Caco-2 (cell line): ENCODE measurements at regions not wholly inside any gene's neighbourhood (a gene's known extent, or its start where the extent isn't known, plus 50 kb on each side); places are given as distances from the start of the nearest gene placed in this dataset.
"Not testable (repeated sequence)": the region's sequence is repeated elsewhere in the genome, so short reads cannot be mapped to it uniquely, and the experiment has no call there.

Experiments
- BruUV-seq: library from RNA; stranded (reverse); fragments of 400-500 nt; replicated peaks from 2 replicates; lab custom pipeline; 2021; lab: Mats Ljungman, UMichigan
- CTCF ChIA-PET: fragments of 300-600 bp; sonication (Branson Sonifier 250); formaldehyde crosslinking; loops from one replicate; lab custom pipeline; 2022; ENCODE audit warnings: antibody characterized with exemption; lab: Charles Lee
- POLR2A ChIA-PET: fragments of 300-600 bp; sonication (Branson Sonifier 250); formaldehyde crosslinking; loops from one replicate; lab custom pipeline; 2022; ENCODE audit warnings: antibody characterized with exemption; lab: Charles Lee
- DNase-seq, 2 experiments: peaks; one replicate each; pipeline versions ENCODE4 v3.0.0 to v3.0.0-alpha.2; 2020 to 2022
- H3K27me3 ChIP-seq: replicated peaks from 2 replicates; pipeline ENCODE4 v1.6.0; 2011; ENCODE audit warnings: low read length; ENCODE audit not compliant: control insufficient read depth, insufficient read depth
- H3K36me3 ChIP-seq: 2 replicates; pipeline ENCODE4 v1.5.1; 2011; ENCODE audit warnings: low read length; ENCODE audit not compliant: control insufficient read depth, insufficient read depth
- H3K4me1 ChIP-seq: fragments of 250-450 bp; sonication (Bioruptor Pico); 2 replicates; pipeline ENCODE4 v1.5.1; 2020; ENCODE audit warnings: mild to moderate bottlenecking
- H3K4me3 ChIP-seq: 2 replicates; pipeline ENCODE4 v1.5.1; 2011; ENCODE audit warnings: low read depth, mild to moderate bottlenecking, control low read depth, low read length
- H3K9me3 ChIP-seq: fragments of 250-450 bp; sonication (Bioruptor Pico); 2 replicates; pipeline ENCODE4 v1.5.1; 2020; ENCODE audit warnings: mild to moderate bottlenecking, moderate library complexity
- H3K27ac Mint-ChIP-seq: one replicate; pipeline ENCODE4 v1.8.0; 2022; ENCODE audit warnings: mixed read lengths; ENCODE audit not compliant: unreplicated experiment
- H3K27me3 Mint-ChIP-seq: one replicate; pipeline ENCODE4 v1.8.0; 2022; ENCODE audit warnings: mixed read lengths; ENCODE audit not compliant: insufficient read depth, unreplicated experiment
- H3K36me3 Mint-ChIP-seq: one replicate; pipeline ENCODE4 v1.8.0; 2022; ENCODE audit warnings: mild to moderate bottlenecking, mixed read lengths; ENCODE audit not compliant: insufficient read depth, unreplicated experiment
- H3K4me1 Mint-ChIP-seq: one replicate; pipeline ENCODE4 v1.8.0; 2022; ENCODE audit warnings: low read depth, mixed read lengths; ENCODE audit not compliant: unreplicated experiment
- H3K4me3 Mint-ChIP-seq: one replicate; pipeline ENCODE4 v1.8.0; 2022; ENCODE audit warnings: mild to moderate bottlenecking, moderate library complexity, mixed read lengths; ENCODE audit not compliant: unreplicated experiment
- H3K9me3 Mint-ChIP-seq: one replicate; pipeline ENCODE4 v1.8.0; 2022; ENCODE audit warnings: mixed read lengths; ENCODE audit not compliant: unreplicated experiment
- CTCF ChIP-seq, 2 experiments: fragments of 200-600 bp in 1 of 2; IDR thresholded peaks; 1 replicate in 1 of 2; 2 replicates in 1 of 2; pipeline versions ENCODE4 v1.5.1 to v1.8.0; 2011 to 2022; ENCODE audit warnings: antibody characterized with exemption in 1 of 2, control low read depth in 1 of 2, inconsistent platforms in 1 of 2, low read depth in 1 of 2, low read length in 1 of 2, mild to moderate bottlenecking in 1 of 2, moderate library complexity in 1 of 2; ENCODE audit not compliant: insufficient read depth in 1 of 2, severe bottlenecking in 1 of 2, unreplicated experiment in 1 of 2
- intact Hi-C: fragments of 100-400 bp; cut with micrococcal nuclease; formaldehyde crosslinking; loops from one replicate; pipeline ENCODE4 v1.10.0; 2022; ENCODE audit not compliant: unreplicated experiment

- no peak for DNase-seq
- ChIA-PET POLR2A (no interaction called here), CTCF (no interaction called here)
- Mint-ChIP-seq H3K27ac (no peak overlapping the region), H3K4me1 (no peaks in the 10 kb centered on the region), H3K27me3 (no peaks in the 10 kb centered on the region), H3K36me3 (no peaks in the 10 kb centered on the region), H3K9me3 (no peaks in the 10 kb centered on the region), H3K4me3 (no peak overlapping the region)
- intact Hi-C loops: no loop called here
- Histone ChIP-seq H3K36me3 (no peaks in the 10 kb centered on the region), H3K4me3 (no peak overlapping the region), H3K9me3 (no peaks in the 10 kb centered on the region), H3K27me3 (no peaks in the 10 kb centered on the region), H3K4me1 (no peaks in the 10 kb centered on the region)
- BruUV-seq: no TSS peak
- no peak for TF ChIP-seq CTCF (IDR thresholded peaks at IDR 0.05; ENCODE audit: insufficient read depth in 1 of 2, low read depth in 1 of 2, low read length in 1 of 2, severe bottlenecking in 1 of 2, unreplicated experiment in 1 of 2)
Observed at GRCh38 chr6:67914419-67914818, 720.7 kb upstream of the ADGRB3 start.

GRCh38 chr6:67909354-67909753 lies 725.7 kb upstream of the ADGRB3 start:
- CTCF ChIA-PET: no interaction called here
- BruUV-seq: no TSS peak

GRCh38 chr6:67908379-67908778 lies 726.7 kb upstream of the ADGRB3 start:
- ChIA-PET POLR2A (no interaction called here), CTCF (no interaction called here)
- DNase-seq: no peak
- intact Hi-C loops: no loop called here
- no peak overlapping the region for H3K4me3 Mint-ChIP-seq
- Histone ChIP-seq H3K4me1 (no peaks in the 10 kb centered on the region), H3K4me3 (no peak overlapping the region), H3K36me3 (no peaks in the 10 kb centered on the region), H3K27me3 (no peaks in the 10 kb centered on the region), H3K9me3 (no peaks in the 10 kb centered on the region)
- no peaks in the 10 kb centered on the region for H3K9me3 Mint-ChIP-seq
- H3K27ac Mint-ChIP-seq: no peak overlapping the region
- BruUV-seq: no TSS peak
- no peaks in the 10 kb centered on the region for H3K4me1 Mint-ChIP-seq
- no peak for TF ChIP-seq CTCF (IDR thresholded peaks at IDR 0.05; ENCODE audit: insufficient read depth in 1 of 2, low read depth in 1 of 2, low read length in 1 of 2, severe bottlenecking in 1 of 2, unreplicated experiment in 1 of 2)
- no peaks in the 10 kb centered on the region for H3K36me3 Mint-ChIP-seq
- H3K27me3 Mint-ChIP-seq: no peaks in the 10 kb centered on the region

More at GRCh38 chr6:67909354-67909753, 725.7 kb upstream of the ADGRB3 start:
- no peaks in the 10 kb centered on the region for H3K36me3 ChIP-seq
- H3K4me1 ChIP-seq: no peaks in the 10 kb centered on the region
- H3K9me3 Mint-ChIP-seq: no peaks in the 10 kb centered on the region
- H3K27me3 ChIP-seq: no peaks in the 10 kb centered on the region
- H3K36me3 Mint-ChIP-seq: no peaks in the 10 kb centered on the region
- H3K4me1 Mint-ChIP-seq: no peaks in the 10 kb centered on the region
- H3K4me3 Mint-ChIP-seq: no peak overlapping the region
- no peak for DNase-seq
- no peaks in the 10 kb centered on the region for H3K9me3 ChIP-seq
- TF ChIP-seq CTCF (IDR thresholded peaks at IDR 0.05; ENCODE audit: insufficient read depth in 1 of 2, low read depth in 1 of 2, low read length in 1 of 2, severe bottlenecking in 1 of 2, unreplicated experiment in 1 of 2): no peak
- no peaks in the 10 kb centered on the region for H3K27me3 Mint-ChIP-seq
- intact Hi-C loops: no loop called here
- POLR2A ChIA-PET: interaction anchor here (0.6 kb wide), 1 partner anchor 8 kb away, joined by 4 read pairs; no protein-coding TSS in a partner anchor
- H3K27ac Mint-ChIP-seq: no peak overlapping the region
- H3K4me3 ChIP-seq: no peak overlapping the region

GRCh38 chr6:67904735-67905134 lies 730.3 kb upstream of the ADGRB3 start:
- DNase-seq, POLR2A ChIA-PET, H3K27me3 ChIP-seq, H3K9me3 ChIP-seq, H3K4me3 Mint-ChIP-seq, H3K36me3 Mint-ChIP-seq, BruUV-seq, H3K36me3 ChIP-seq, H3K27ac Mint-ChIP-seq, CTCF ChIA-PET, intact Hi-C loops, H3K27me3 Mint-ChIP-seq, H3K4me3 ChIP-seq, H3K4me1 Mint-ChIP-seq, H3K4me1 ChIP-seq, H3K9me3 Mint-ChIP-seq: not testable (repeated sequence)
